Activated T-cell treated with anti-CD3 and anti-CD28 coated beads, Interleukin-2, amount 50 U/mL, for 24 hours (primary cell): ENCODE measurements at regions not wholly inside any gene's neighbourhood (a gene's known extent, or its start where the extent isn't known, plus 50 kb on each side); places are given as distances from the start of the nearest gene placed in this dataset.
"Not testable (repeated sequence)": the region's sequence is repeated elsewhere in the genome, so short reads cannot be mapped to it uniquely, and the experiment has no call there.

Experiments used
- DNase-seq: peaks from one replicate; pipeline ENCODE4 v3.0.0-alpha.2; 2020
- H3K27ac Mint-ChIP-seq: 2 replicates; pipeline ENCODE4 v1.8.0; 2020; ENCODE audit warnings: mild to moderate bottlenecking, mixed read lengths
- H3K27me3 Mint-ChIP-seq: 2 replicates; pipeline ENCODE4 v1.8.0; 2020; ENCODE audit warnings: mixed read lengths
- H3K36me3 Mint-ChIP-seq: 2 replicates; pipeline ENCODE4 v1.8.0; 2020; ENCODE audit warnings: low read depth, mixed read lengths
- H3K4me1 Mint-ChIP-seq: 2 replicates; pipeline ENCODE4 v1.8.0; 2020; ENCODE audit warnings: low read depth, mixed read lengths
- H3K4me3 Mint-ChIP-seq: 2 replicates; pipeline ENCODE4 v1.8.0; 2020; ENCODE audit warnings: mild to moderate bottlenecking, moderate library complexity, mixed read lengths
- H3K9me3 Mint-ChIP-seq: 2 replicates; pipeline ENCODE4 v1.8.0; 2020; ENCODE audit warnings: mixed read lengths

- Mint-ChIP-seq H3K27ac (no peak overlapping the region), H3K36me3 (no peaks in the 10 kb centered on the region), H3K27me3 (peaks cover 46% of the 10 kb centered on the region), H3K9me3 (no peaks in the 10 kb centered on the region), H3K4me3 (no peak overlapping the region), H3K4me1 (peaks cover 3% of the 10 kb centered on the region)
- no peak for DNase-seq
Observed at GRCh38 chr7:45255187-45255586, 97.6 kb downstream of the RAMP3 start.

- Mint-ChIP-seq H3K4me1 (peaks cover 3% of the 10 kb centered on the region), H3K27ac (no peak overlapping the region), H3K36me3 (no peaks in the 10 kb centered on the region), H3K9me3 (no peaks in the 10 kb centered on the region), H3K4me3 (no peak overlapping the region), H3K27me3 (peaks cover 46% of the 10 kb centered on the region)
- DNase-seq, result no peak
Observed at GRCh38 chr7:45256309-45256708, 98.7 kb downstream of the RAMP3 start.

DNA sequence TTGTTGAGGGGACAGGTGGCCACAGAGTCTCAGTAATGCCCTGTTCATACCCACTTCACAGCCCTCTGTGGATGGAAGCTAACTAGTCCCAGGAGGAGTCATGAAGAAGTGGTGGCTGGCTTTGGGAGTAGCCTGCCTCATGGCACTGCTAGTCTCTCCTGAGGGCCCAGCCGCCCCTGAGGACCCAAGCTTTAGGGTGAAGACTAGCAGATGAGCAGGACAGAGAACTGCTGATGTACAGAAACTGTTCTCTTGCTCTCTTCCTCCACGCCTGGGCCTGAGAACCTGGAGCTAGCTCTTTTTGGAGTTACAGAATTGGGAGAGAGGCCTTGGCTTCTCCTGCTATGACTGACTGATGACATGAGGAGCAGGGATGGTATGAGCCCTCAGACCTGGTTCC, 99.2 kb downstream of the RAMP3 start:
- Mint-ChIP-seq H3K27ac (no peak overlapping the region), H3K36me3 (no peaks in the 10 kb centered on the region), H3K9me3 (no peaks in the 10 kb centered on the region), H3K4me1 (peaks cover 3% of the 10 kb centered on the region), H3K4me3 (no peak overlapping the region), H3K27me3 (peaks cover 46% of the 10 kb centered on the region)
- no peak for DNase-seq

GRCh38 chr7:45257284-45257683, 99.7 kb downstream of the RAMP3 start:
- Mint-ChIP-seq H3K27me3 (peaks cover 46% of the 10 kb centered on the region), H3K36me3 (no peaks in the 10 kb centered on the region), H3K9me3 (no peaks in the 10 kb centered on the region), H3K4me3 (no peak overlapping the region), H3K27ac (no peak overlapping the region), H3K4me1 (peaks cover 3% of the 10 kb centered on the region)
- no peak for DNase-seq

- Mint-ChIP-seq H3K27me3 (peaks cover 38% of the 10 kb centered on the region), H3K36me3 (no peaks in the 10 kb centered on the region), H3K9me3 (peaks cover 4% of the 10 kb centered on the region), H3K4me1 (peaks cover 3% of the 10 kb centered on the region), H3K27ac (no peak overlapping the region), H3K4me3 (no peak overlapping the region)
- DNase-seq, result no peak
Observed at GRCh38 chr7:45258533-45259226, 101.1 kb downstream of the RAMP3 start.

- no peak overlapping the region for H3K27ac Mint-ChIP-seq
- no peak overlapping the region for H3K4me3 Mint-ChIP-seq
- H3K36me3 Mint-ChIP-seq, result no peaks in the 10 kb centered on the region
- DNase-seq, result no peak
- H3K4me1 Mint-ChIP-seq, result peaks cover 3% of the 10 kb centered on the region
- peaks cover 4% of the 10 kb centered on the region for H3K9me3 Mint-ChIP-seq
- H3K27me3 Mint-ChIP-seq, result peaks cover 39% of the 10 kb centered on the region
Observed at GRCh38 chr7:45259227-45259596, 101.6 kb downstream of the RAMP3 start.

- no peak overlapping the region for H3K27ac Mint-ChIP-seq
- peak; percentile 86 for DNase-seq
- peaks cover 4% of the 10 kb centered on the region for H3K9me3 Mint-ChIP-seq
- no peaks in the 10 kb centered on the region for H3K36me3 Mint-ChIP-seq
- H3K4me1 Mint-ChIP-seq, result peaks cover 3% of the 10 kb centered on the region
- no peak overlapping the region for H3K4me3 Mint-ChIP-seq
- peaks cover 36% of the 10 kb centered on the region for H3K27me3 Mint-ChIP-seq
Observed at GRCh38 chr7:45259966-45260646, 102.5 kb downstream of the RAMP3 start.

- Mint-ChIP-seq H3K4me3 (no peak overlapping the region), H3K27me3 (peaks cover 33% of the 10 kb centered on the region), H3K9me3 (peaks cover 4% of the 10 kb centered on the region), H3K4me1 (no peaks in the 10 kb centered on the region), H3K36me3 (no peaks in the 10 kb centered on the region), H3K27ac (no peak overlapping the region)
- DNase-seq, result no peak
Observed at GRCh38 chr7:45267262-45267661, 109.7 kb downstream of the RAMP3 start.

- Mint-ChIP-seq H3K36me3 (no peaks in the 10 kb centered on the region), H3K9me3 (peaks cover 3% of the 10 kb centered on the region), H3K27ac (no peak overlapping the region), H3K27me3 (peaks cover 33% of the 10 kb centered on the region), H3K4me3 (no peak overlapping the region), H3K4me1 (no peaks in the 10 kb centered on the region)
- no peak for DNase-seq
Observed at GRCh38 chr7:45268013-45268412, 110.4 kb downstream of the RAMP3 start.

GRCh38 chr7:45269192-45269591, 111.6 kb downstream of the RAMP3 start:
- H3K4me3 Mint-ChIP-seq, result no peak overlapping the region
- DNase-seq, result no peak
- peaks cover 33% of the 10 kb centered on the region for H3K27me3 Mint-ChIP-seq
- no peak overlapping the region for H3K27ac Mint-ChIP-seq
- no peaks in the 10 kb centered on the region for H3K36me3 Mint-ChIP-seq
- H3K9me3 Mint-ChIP-seq, result no peaks in the 10 kb centered on the region
- no peaks in the 10 kb centered on the region for H3K4me1 Mint-ChIP-seq

- Mint-ChIP-seq H3K9me3 (no peaks in the 10 kb centered on the region), H3K36me3 (no peaks in the 10 kb centered on the region), H3K4me3 (no peak overlapping the region), H3K4me1 (no peaks in the 10 kb centered on the region), H3K27ac (no peak overlapping the region), H3K27me3 (peaks cover 33% of the 10 kb centered on the region)
- no peak for DNase-seq
Observed at GRCh38 chr7:45278763-45279398, 121.3 kb downstream of the RAMP3 start.

- peaks cover 23% of the 10 kb centered on the region for H3K27me3 Mint-ChIP-seq
- H3K4me1 Mint-ChIP-seq, H3K27ac Mint-ChIP-seq, H3K4me3 Mint-ChIP-seq, DNase-seq, H3K36me3 Mint-ChIP-seq: not testable (repeated sequence)
- peaks cover 12% of the 10 kb centered on the region for H3K9me3 Mint-ChIP-seq
Observed at GRCh38 chr7:45289611-45290010, 132.0 kb downstream of the RAMP3 start.

- no peak overlapping the region for H3K4me3 Mint-ChIP-seq
- H3K36me3 Mint-ChIP-seq, result no peaks in the 10 kb centered on the region
- peaks cover 33% of the 10 kb centered on the region for H3K27me3 Mint-ChIP-seq
- no peak for DNase-seq
- peaks cover 12% of the 10 kb centered on the region for H3K9me3 Mint-ChIP-seq
- H3K27ac Mint-ChIP-seq, result no peak overlapping the region
- no peaks in the 10 kb centered on the region for H3K4me1 Mint-ChIP-seq
Observed at GRCh38 chr7:45290880-45291279, 133.3 kb downstream of the RAMP3 start.

DNA sequence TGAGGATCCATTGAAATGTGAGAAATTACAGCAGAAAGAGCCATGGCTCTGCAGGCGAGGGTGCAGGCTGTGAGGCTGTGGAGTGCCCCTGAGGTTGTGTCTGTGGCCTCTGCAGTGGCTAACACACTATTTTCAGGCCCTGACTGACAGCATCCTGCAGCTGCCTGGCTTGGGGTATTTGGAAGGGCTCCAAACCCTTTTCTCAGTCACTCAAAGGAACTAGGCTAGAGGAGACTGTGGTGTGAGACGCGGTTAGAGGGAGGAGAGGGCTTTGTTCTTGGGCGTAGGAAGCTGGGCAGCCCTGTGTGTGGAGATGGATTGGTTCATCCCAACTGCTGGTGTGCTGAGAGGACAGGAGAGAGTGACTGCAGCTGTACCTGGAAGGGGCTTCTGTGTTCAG, 134.9 kb downstream of the RAMP3 start:
- H3K27me3 Mint-ChIP-seq, result peaks cover 44% of the 10 kb centered on the region
- no peak overlapping the region for H3K27ac Mint-ChIP-seq
- H3K36me3 Mint-ChIP-seq, result no peaks in the 10 kb centered on the region
- no peak for DNase-seq
- H3K4me3 Mint-ChIP-seq, result no peak overlapping the region
- peaks cover 12% of the 10 kb centered on the region for H3K9me3 Mint-ChIP-seq
- H3K4me1 Mint-ChIP-seq, result no peaks in the 10 kb centered on the region

- Mint-ChIP-seq H3K4me3 (no peak overlapping the region), H3K9me3 (peaks cover 6% of the 10 kb centered on the region), H3K27me3 (peaks cover 45% of the 10 kb centered on the region), H3K4me1 (no peaks in the 10 kb centered on the region), H3K36me3 (no peaks in the 10 kb centered on the region), H3K27ac (no peak overlapping the region)
- no peak for DNase-seq
Observed at GRCh38 chr7:45293295-45293942, 135.8 kb downstream of the RAMP3 start.
